ENCODE measurements at regions not wholly inside any gene's neighbourhood (a gene's known extent, or its start where the extent isn't known, plus 50 kb on each side); places are given as distances from the start of the nearest gene placed in this dataset.

DNA sequence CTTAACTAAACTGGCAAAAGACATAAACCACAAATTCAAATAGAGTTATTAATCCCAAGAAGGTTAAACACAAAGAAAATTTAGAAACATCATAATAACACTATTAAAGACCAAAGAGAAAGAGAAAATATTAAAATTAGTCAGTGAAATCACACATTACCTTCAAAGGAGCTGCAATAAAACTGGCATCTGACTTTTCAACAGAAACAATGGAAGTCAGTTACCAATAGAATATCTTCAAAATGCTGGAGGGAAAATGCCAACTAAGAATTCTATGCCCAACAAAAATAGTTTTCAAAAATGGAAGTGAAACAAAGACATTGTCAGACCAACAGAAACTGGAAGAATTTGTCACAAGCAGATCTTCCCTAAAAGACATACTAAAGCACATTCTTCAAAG is 68.7 kb upstream of the RNF7 start:
- TF ChIP-seq POLR2A (IDR thresholded peaks at IDR 0.05) = no peak
- TF ChIP-seq, protein P1, sequence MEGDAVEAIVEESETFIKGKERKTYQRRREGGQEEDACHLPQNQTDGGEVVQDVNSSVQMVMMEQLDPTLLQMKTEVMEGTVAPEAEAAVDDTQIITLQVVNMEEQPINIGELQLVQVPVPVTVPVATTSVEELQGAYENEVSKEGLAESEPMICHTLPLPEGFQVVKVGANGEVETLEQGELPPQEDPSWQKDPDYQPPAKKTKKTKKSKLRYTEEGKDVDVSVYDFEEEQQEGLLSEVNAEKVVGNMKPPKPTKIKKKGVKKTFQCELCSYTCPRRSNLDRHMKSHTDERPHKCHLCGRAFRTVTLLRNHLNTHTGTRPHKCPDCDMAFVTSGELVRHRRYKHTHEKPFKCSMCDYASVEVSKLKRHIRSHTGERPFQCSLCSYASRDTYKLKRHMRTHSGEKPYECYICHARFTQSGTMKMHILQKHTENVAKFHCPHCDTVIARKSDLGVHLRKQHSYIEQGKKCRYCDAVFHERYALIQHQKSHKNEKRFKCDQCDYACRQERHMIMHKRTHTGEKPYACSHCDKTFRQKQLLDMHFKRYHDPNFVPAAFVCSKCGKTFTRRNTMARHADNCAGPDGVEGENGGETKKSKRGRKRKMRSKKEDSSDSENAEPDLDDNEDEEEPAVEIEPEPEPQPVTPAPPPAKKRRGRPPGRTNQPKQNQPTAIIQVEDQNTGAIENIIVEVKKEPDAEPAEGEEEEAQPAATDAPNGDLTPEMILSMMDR (IDR thresholded peaks at IDR 0.05) = no peak
- H3K9me3 ChIP-seq = peaks cover 0 to 14% (median 7%) of the 10 kb centered on the region in 12 donors
- intact Hi-C loops (cut with DNase I) = no loop called here
- ATAC-seq (no peak), DNase-seq (no peak)
- no peaks in the 10 kb centered on the region for H3K27me3 ChIP-seq
- H3K4me3 ChIP-seq = no peak overlapping the region
- no peak overlapping the region for H3K27ac ChIP-seq
- no peaks in the 10 kb centered on the region for H3K4me1 ChIP-seq
- no peaks in the 10 kb centered on the region for H3K36me3 ChIP-seq

DNA sequence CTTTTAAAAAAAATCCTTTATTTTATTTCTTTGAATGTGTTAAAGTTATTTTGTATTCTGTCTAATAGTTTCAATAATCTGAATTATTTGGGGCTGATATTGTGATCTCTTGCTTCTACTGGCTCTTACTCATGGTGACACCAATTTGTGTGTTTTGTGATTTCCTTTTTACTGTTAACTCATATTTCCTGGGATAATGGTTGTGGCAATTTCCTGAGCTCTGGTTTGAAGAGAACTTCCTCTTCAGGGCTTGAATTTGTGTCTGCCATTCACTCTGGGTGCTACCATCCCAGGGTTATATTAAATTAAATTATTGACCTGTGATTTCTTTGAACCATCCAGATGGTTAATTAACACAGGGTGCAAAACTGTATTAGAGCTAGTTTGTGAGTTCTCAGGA is 60.4 kb upstream of the RNF7 start:
- Histone ChIP-seq H3K36me3 (no peaks in the 10 kb centered on the region), H3K4me3 (no peak overlapping the region), H3K9me3 (peaks cover 0 to 3% (median 0%) of the 10 kb centered on the region in 12 donors), H3K4me1 (peaks cover 0 to 32% (median 13%) of the 10 kb centered on the region in 12 donors), H3K27me3 (no peaks in the 10 kb centered on the region), H3K27ac (peak overlapping the region in 1 of 12 donors; percentile 58)
- TF ChIP-seq, protein P1 (IDR thresholded peaks at IDR 0.05) = no peak
- no peak for TF ChIP-seq POLR2A (IDR thresholded peaks at IDR 0.05)
- no peak for DNase-seq
- intact Hi-C loops (cut with DNase I) = no loop called here
- ATAC-seq = no peak

DNA sequence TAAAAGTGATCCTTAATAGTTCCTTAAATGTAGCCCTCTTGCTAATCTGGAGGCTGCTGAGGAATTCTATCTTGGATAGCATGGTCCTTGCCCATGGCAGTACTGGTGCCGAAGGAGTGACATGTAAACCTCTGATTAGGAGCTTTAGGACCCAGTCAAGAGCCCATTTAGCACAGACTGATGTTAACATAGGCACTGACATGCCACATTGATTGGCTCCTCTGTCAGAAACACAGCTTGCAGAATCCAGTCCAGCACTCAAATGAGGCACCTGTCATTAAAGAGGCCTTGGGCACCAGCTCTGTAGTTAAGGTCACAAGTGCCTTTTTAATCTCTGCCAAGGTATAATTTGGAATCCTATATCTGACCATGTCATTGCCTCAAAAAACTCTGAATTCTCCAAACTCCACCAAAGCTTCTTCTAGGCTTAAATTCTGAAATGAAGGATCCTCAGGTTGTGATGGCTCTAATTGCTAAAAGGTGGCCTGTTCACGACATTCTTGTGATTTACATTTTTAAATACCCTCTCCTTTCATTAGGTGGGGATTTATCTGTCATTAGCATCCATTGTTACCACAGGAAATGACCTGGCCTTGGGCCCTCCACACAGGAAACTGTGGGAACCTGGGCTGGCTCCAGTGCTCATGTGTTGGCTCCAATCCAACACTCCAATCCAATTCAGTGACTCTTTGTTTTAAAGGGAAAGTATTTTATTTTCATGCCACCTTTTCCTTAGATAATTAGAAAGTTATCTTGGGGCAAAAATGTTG is 57.3 kb upstream of the RNF7 start:
- WGBS, 4 donors = 43 to 75% (median 50%) methylated on average over 2 of the region's 2 CpGs
- peak in 1 of 4 donors; percentile 92 for ATAC-seq
- intact Hi-C loops (cut with DNase I) = no loop called here

DNA sequence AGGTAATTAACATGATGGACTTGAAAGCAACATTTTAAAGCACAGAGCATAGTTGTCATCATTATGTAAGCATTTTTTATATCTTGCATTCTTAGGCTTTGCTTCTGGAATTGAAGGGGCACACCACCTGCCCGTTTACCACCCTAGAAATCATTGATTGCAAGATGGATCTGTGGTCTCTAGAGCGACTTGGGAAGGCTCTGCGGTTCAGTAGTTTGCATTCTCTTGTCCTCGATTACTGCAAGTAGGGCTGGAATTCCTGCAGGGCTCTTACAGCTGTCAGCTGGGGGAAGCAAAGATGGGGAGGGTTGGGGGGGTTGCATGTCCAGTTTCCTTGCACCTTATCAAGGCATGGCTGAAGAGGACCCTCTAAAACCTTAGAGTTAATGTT is 56.7 kb upstream of the RNF7 start:
- TF ChIP-seq POLR2A (IDR thresholded peaks at IDR 0.05) = no peak
- TF ChIP-seq, protein P1 (IDR thresholded peaks at IDR 0.05) = no peak
- ATAC-seq (no peak), DNase-seq (no peak)
- 30 to 62% (median 33%) methylated on average over 4 of the region's 4 CpGs for WGBS, 4 donors
- Histone ChIP-seq H3K27ac (peak overlapping the region in 2 of 12 donors; percentile 11 to 41), H3K9me3 (no peaks in the 10 kb centered on the region), H3K4me1 (peaks cover 0 to 39% (median 13%) of the 10 kb centered on the region in 12 donors), H3K27me3 (no peaks in the 10 kb centered on the region), H3K4me3 (no peak overlapping the region), H3K36me3 (no peaks in the 10 kb centered on the region)
- intact Hi-C loops (cut with DNase I) = no loop called here

More for the DNA sequence above, 57.3 kb upstream of the RNF7 start:
- H3K9me3 ChIP-seq = no peaks in the 10 kb centered on the region
- no peak overlapping the region for H3K4me3 ChIP-seq
- peak overlapping the region in 9 of 12 donors; percentile 23 to 67 (median 42) for H3K27ac ChIP-seq
- no peaks in the 10 kb centered on the region for H3K36me3 ChIP-seq
- no peaks in the 10 kb centered on the region for H3K27me3 ChIP-seq
- peak in 4 of 5 donors; percentile 51 to 69 (median 60) for DNase-seq
- no peak for TF ChIP-seq POLR2A (IDR thresholded peaks at IDR 0.05)
- TF ChIP-seq, protein P1 (IDR thresholded peaks at IDR 0.05) = no peak
- H3K4me1 ChIP-seq = peaks cover 0 to 33% (median 13%) of the 10 kb centered on the region in 12 donors

All from heart left ventricle (tissue), 16 donors.